ENCODE measurements at regions not wholly inside any gene's neighbourhood (a gene's known extent, or its start where the extent isn't known, plus 50 kb on each side); places are given as distances from the start of the nearest gene placed in this dataset.

GRCh38 chr3:181952929-181953328 is 241.2 kb downstream of the SOX2 start:
- TF ChIP-seq POLR2A (IDR thresholded peaks at IDR 0.05; ENCODE audit: low read depth, low read length) (no peak), TAF1 (IDR thresholded peaks at IDR 0.05; ENCODE audit: borderline replicate concordance, low read depth, low read length) (no peak), POLR2AphosphoS5 (IDR thresholded peaks at IDR 0.05; ENCODE audit: low read depth, low read length) (no peak)

Data from GM12892 (cell line).